Progenitor cell of endocrine pancreas (in vitro differentiated cells): ENCODE measurements at regions not wholly inside any gene's neighbourhood (a gene's known extent, or its start where the extent isn't known, plus 50 kb on each side); places are given as distances from the start of the nearest gene placed in this dataset.

ENCODE experiments used
- DNase-seq: peaks from one replicate; pipeline ENCODE4 v3.0.0; 2021; ENCODE audit warnings: low spot score; ENCODE audit not compliant: unreplicated experiment
- H3K27ac Mint-ChIP-seq: 2 replicates; pipeline ENCODE4 v1.8.0; 2021; ENCODE audit warnings: mild to moderate bottlenecking, moderate library complexity, mixed read lengths
- H3K27me3 Mint-ChIP-seq: 2 replicates; pipeline ENCODE4 v1.8.0; 2021; ENCODE audit warnings: mixed read lengths
- H3K36me3 Mint-ChIP-seq: 2 replicates; pipeline ENCODE4 v1.8.0; 2022; ENCODE audit warnings: mixed read lengths; ENCODE audit not compliant: insufficient read depth
- H3K4me1 Mint-ChIP-seq: 2 replicates; pipeline ENCODE4 v1.8.0; 2021; ENCODE audit warnings: low read depth, mixed read lengths
- H3K4me3 Mint-ChIP-seq: 2 replicates; pipeline ENCODE4 v1.8.0; 2021; ENCODE audit warnings: low read depth, mild to moderate bottlenecking, moderate library complexity, mixed read lengths
- H3K9me3 Mint-ChIP-seq: 2 replicates; pipeline ENCODE4 v1.8.0; 2021; ENCODE audit warnings: low read depth, mixed read lengths
- CTCF ChIP-seq: fragments of 200-600 bp; sonication (generic); IDR thresholded peaks from one replicate; pipeline ENCODE4 v1.5.0; 2021; ENCODE audit warnings: antibody characterized with exemption, mild to moderate bottlenecking; ENCODE audit not compliant: unreplicated experiment

- H3K27me3 Mint-ChIP-seq: no peaks in the 10 kb centered on the region
- TF ChIP-seq CTCF: no peak
- H3K27ac Mint-ChIP-seq: no peak overlapping the region
- no peaks in the 10 kb centered on the region for H3K36me3 Mint-ChIP-seq
- no peak overlapping the region for H3K4me3 Mint-ChIP-seq
- H3K4me1 Mint-ChIP-seq: peaks cover 11% of the 10 kb centered on the region
- peaks cover 20% of the 10 kb centered on the region for H3K9me3 Mint-ChIP-seq
- no peak for DNase-seq
Observed at GRCh38 chr5:52331725-52332124, 456.0 kb upstream of the ITGA1 start.

GRCh38 chr5:52334367-52334766 lies 453.3 kb upstream of the ITGA1 start:
- Mint-ChIP-seq H3K4me1 (peaks cover 6% of the 10 kb centered on the region), H3K4me3 (no peak overlapping the region), H3K36me3 (no peaks in the 10 kb centered on the region), H3K27ac (no peak overlapping the region), H3K27me3 (no peaks in the 10 kb centered on the region), H3K9me3 (peaks cover 25% of the 10 kb centered on the region)
- DNase-seq: no peak
- TF ChIP-seq CTCF: no peak

GRCh38 chr5:52339285-52339684 lies 448.4 kb upstream of the ITGA1 start:
- no peaks in the 10 kb centered on the region for H3K36me3 Mint-ChIP-seq
- no peak for TF ChIP-seq CTCF
- no peaks in the 10 kb centered on the region for H3K4me1 Mint-ChIP-seq
- H3K27ac Mint-ChIP-seq: no peak overlapping the region
- H3K4me3 Mint-ChIP-seq: no peak overlapping the region
- H3K27me3 Mint-ChIP-seq: no peaks in the 10 kb centered on the region
- H3K9me3 Mint-ChIP-seq: peaks cover 11% of the 10 kb centered on the region
- DNase-seq: no peak

GRCh38 chr5:52342361-52342760 lies 445.4 kb upstream of the ITGA1 start:
- H3K27me3 Mint-ChIP-seq: no peaks in the 10 kb centered on the region
- peaks cover 3% of the 10 kb centered on the region for H3K9me3 Mint-ChIP-seq
- no peaks in the 10 kb centered on the region for H3K36me3 Mint-ChIP-seq
- H3K4me3 Mint-ChIP-seq: no peak overlapping the region
- no peak for DNase-seq
- no peaks in the 10 kb centered on the region for H3K4me1 Mint-ChIP-seq
- H3K27ac Mint-ChIP-seq: no peak overlapping the region
- TF ChIP-seq CTCF: no peak

GRCh38 chr5:52356311-52356918 lies 431.3 kb upstream of the ITGA1 start:
- peak; percentile 76 for TF ChIP-seq CTCF
- no peak overlapping the region for H3K27ac Mint-ChIP-seq
- H3K36me3 Mint-ChIP-seq: no peaks in the 10 kb centered on the region
- no peak for DNase-seq
- H3K27me3 Mint-ChIP-seq: no peaks in the 10 kb centered on the region
- no peak overlapping the region for H3K4me3 Mint-ChIP-seq
- no peaks in the 10 kb centered on the region for H3K9me3 Mint-ChIP-seq
- H3K4me1 Mint-ChIP-seq: no peaks in the 10 kb centered on the region
